H1 (cell line): ENCODE measurements at regions not wholly inside any gene's neighbourhood (a gene's known extent, or its start where the extent isn't known, plus 50 kb on each side); places are given as distances from the start of the nearest gene placed in this dataset.

Experiments used
- CTCF ChIA-PET: fragments of 300-600 bp; sonication (Branson Sonifier 250); formaldehyde crosslinking; loops from one replicate; lab custom pipeline; 2021; ENCODE audit not compliant: partially characterized antibody; lab: Charles Lee
- POLR2A ChIA-PET: fragments of 300-600 bp; sonication (Branson Sonifier 250); formaldehyde crosslinking; loops from one replicate; lab custom pipeline; 2021; ENCODE audit warnings: inconsistent platforms; ENCODE audit not compliant: partially characterized antibody; lab: Charles Lee
- DNase-seq, 2 experiments: peaks; one replicate each; pipeline versions ENCODE4 v3.0.0 to v3.0.0-alpha.2; 2010 to 2022; ENCODE audit warnings: low spot score in 2 of 2, low read depth in 1 of 2, mixed read lengths in 1 of 2
- FAIRE-seq: peaks from 2 replicates; lab custom pipeline; 2011; peaks lifted over from hg19 to GRCh38; lab: Jason Lieb, UNC
- H2AFZ ChIP-seq: 2 replicates; pipeline ENCODE4 v1.8.1; 2012; ENCODE audit warnings: low read length, inconsistent platforms
- H2AK5ac ChIP-seq: 2 replicates; pipeline ENCODE4 v1.6.1; 2013; ENCODE audit warnings: low read depth, low read length
- H2BK120ac ChIP-seq: replicated peaks from 2 replicates; pipeline ENCODE3; 2013; ENCODE audit warnings: low read depth, low read length, inconsistent platforms
- H2BK12ac ChIP-seq: 2 replicates; pipeline ENCODE4 v1.6.1; 2013; ENCODE audit warnings: low read depth, low read length
- H2BK15ac ChIP-seq: 2 replicates; pipeline ENCODE4 v1.6.1; 2013; ENCODE audit warnings: low read length
- H2BK20ac ChIP-seq: 2 replicates; pipeline ENCODE4 v1.6.1; 2013; ENCODE audit warnings: low read length
- H2BK5ac ChIP-seq: 2 replicates; pipeline ENCODE4 v1.6.1; 2013; ENCODE audit warnings: low read depth, low read length
- H3K14ac ChIP-seq: 2 replicates; pipeline ENCODE4 v1.6.1; 2013; ENCODE audit warnings: inconsistent platforms; ENCODE audit not compliant: insufficient read length
- H3K18ac ChIP-seq: 2 replicates; pipeline ENCODE4 v1.6.1; 2013; ENCODE audit warnings: low read length; ENCODE audit errors: extremely low read depth
- H3K23ac ChIP-seq: 2 replicates; pipeline ENCODE4 v1.6.1; 2013; ENCODE audit warnings: inconsistent platforms; ENCODE audit not compliant: insufficient read length
- H3K23me2 ChIP-seq: 2 replicates; pipeline ENCODE4 v1.6.1; 2013; ENCODE audit warnings: low read depth, low read length
- H3K27ac ChIP-seq: 2 replicates; pipeline ENCODE4 v1.6.1; 2011; ENCODE audit warnings: low read depth, low read length, inconsistent platforms
- H3K27me3 ChIP-seq, 4 experiments: replicated peaks in 1 of 4; 1 replicate in 1 of 4; 2 replicates in 3 of 4; pipeline versions ENCODE4 v1.6.1 to v1.8.1; 2011 to 2013; ENCODE audit warnings: low read length in 3 of 4, mild to moderate bottlenecking in 3 of 4, inconsistent platforms in 2 of 4, mixed read lengths in 2 of 4, moderate library complexity in 1 of 4; ENCODE audit not compliant: control insufficient read depth in 3 of 4, insufficient read depth in 3 of 4; ENCODE audit errors: extremely low read depth in 1 of 4
- H3K36me3 ChIP-seq, 4 experiments: 2 replicates each; pipeline versions ENCODE4 v1.6.1 to v1.8.1; 2011 to 2013; ENCODE audit warnings: mild to moderate bottlenecking in 4 of 4, low read length in 3 of 4, moderate library complexity in 2 of 4, control low read depth in 1 of 4, inconsistent platforms in 1 of 4; ENCODE audit not compliant: insufficient read depth in 4 of 4, control insufficient read depth in 2 of 4
- H3K4ac ChIP-seq: replicated peaks from 2 replicates; pipeline ENCODE3; 2013; ENCODE audit warnings: low read length, low read depth, mixed read lengths, inconsistent platforms; ENCODE audit not compliant: insufficient read length
- H3K4me1 ChIP-seq, 4 experiments: replicated peaks in 1 of 4; 1 replicate in 1 of 4; 2 replicates in 3 of 4; pipeline versions ENCODE4 v1.6.1 to v1.8.1; 2011 to 2013; ENCODE audit warnings: low read length in 3 of 4, inconsistent platforms in 2 of 4, mixed read lengths in 1 of 4; ENCODE audit not compliant: insufficient read depth in 4 of 4, control insufficient read depth in 3 of 4
- H3K4me2 ChIP-seq, 2 experiments: 2 replicates each; pipeline versions ENCODE4 v1.6.1 to v1.8.1; 2011 to 2013; ENCODE audit warnings: low read depth in 2 of 2, low read length in 2 of 2, control low read depth in 1 of 2, inconsistent platforms in 1 of 2, mild to moderate bottlenecking in 1 of 2; ENCODE audit not compliant: insufficient read depth in 1 of 2
- H3K4me3 ChIP-seq, 4 experiments: fragments of 200-600, 300-600 bp in 1 of 4; sonication (generic), shearing (Covaris generic), sonication (Bioruptor Twin) in 1 of 4; 2 replicates each; pipeline versions ENCODE4 v1.5.1 to v1.8.1; 2011 to 2016; ENCODE audit warnings: low read length in 4 of 4, low read depth in 3 of 4, control low read depth in 2 of 4, inconsistent platforms in 2 of 4, mild to moderate bottlenecking in 2 of 4, mixed read lengths in 1 of 4, moderate library complexity in 1 of 4; ENCODE audit not compliant: insufficient read depth in 2 of 4; ENCODE audit errors: extremely low read depth in 1 of 4
- H3K56ac ChIP-seq: replicated peaks from 2 replicates; pipeline ENCODE3; 2013; ENCODE audit warnings: low read depth, mild to moderate bottlenecking, mixed read lengths, low read length, inconsistent platforms; ENCODE audit not compliant: insufficient read length
- H3K79me1 ChIP-seq: 2 replicates; pipeline ENCODE4 v1.6.1; 2013; ENCODE audit warnings: low read depth, low read length, control low read depth
- H3K79me2 ChIP-seq, 2 experiments: 2 replicates each; pipeline versions ENCODE4 v1.6.1 to v1.8.1; 2012 to 2013; ENCODE audit warnings: low read length in 2 of 2, mild to moderate bottlenecking in 2 of 2, inconsistent platforms in 1 of 2; ENCODE audit not compliant: insufficient read depth in 2 of 2, control insufficient read depth in 1 of 2
- H3K9ac ChIP-seq, 4 experiments: replicated peaks in 1 of 4; 1 replicate in 1 of 4; 2 replicates in 3 of 4; pipeline versions ENCODE4 v1.6.1 to v1.8.1; 2011 to 2013; ENCODE audit warnings: low read depth in 3 of 4, low read length in 3 of 4, control low read depth in 2 of 4, mild to moderate bottlenecking in 2 of 4, moderate library complexity in 2 of 4, inconsistent platforms in 1 of 4; ENCODE audit errors: extremely low read depth in 1 of 4
- H3K9me3 ChIP-seq, 2 experiments: 2 replicates each; pipeline versions ENCODE4 v1.6.1 to v1.8.1; 2012 to 2013; ENCODE audit warnings: mild to moderate bottlenecking in 2 of 2, moderate library complexity in 2 of 2, control low read depth in 1 of 2, inconsistent platforms in 1 of 2, low read depth in 1 of 2, low read length in 1 of 2, mixed read lengths in 1 of 2; ENCODE audit not compliant: insufficient read depth in 2 of 2
- H4K20me1 ChIP-seq, 2 experiments: replicated peaks in 1 of 2; 2 replicates each; pipeline versions ENCODE3 to v1.8.1; 2011 to 2013; ENCODE audit warnings: inconsistent platforms in 2 of 2, low read length in 2 of 2, mild to moderate bottlenecking in 1 of 2; ENCODE audit not compliant: insufficient read depth in 2 of 2, control insufficient read depth in 1 of 2
- H4K5ac ChIP-seq: 2 replicates; pipeline ENCODE4 v1.6.1; 2013; ENCODE audit warnings: low read length, low read depth, mixed read lengths, inconsistent platforms; ENCODE audit not compliant: insufficient read length
- H4K8ac ChIP-seq: 2 replicates; pipeline ENCODE4 v1.8.0; 2013; ENCODE audit warnings: mild to moderate bottlenecking, moderate library complexity, low read length, inconsistent platforms; ENCODE audit not compliant: insufficient read depth; ENCODE audit errors: extremely low read depth
- H4K91ac ChIP-seq: replicated peaks from 2 replicates; pipeline ENCODE3; 2013; ENCODE audit warnings: low read length, mixed read lengths, inconsistent platforms; ENCODE audit not compliant: insufficient read length
- CEBPB ChIP-seq: IDR thresholded peaks from 2 replicates; pipeline ENCODE4 v1.6.1; 2012; ENCODE audit warnings: low read depth, low read length
- JUND ChIP-seq: IDR thresholded peaks from 2 replicates; pipeline ENCODE4 v1.6.1; 2011; ENCODE audit warnings: mild to moderate bottlenecking, improper control_type of control experiment, low read length
- KDM5A ChIP-seq: fragments of 200-600 bp; IDR thresholded peaks from 2 replicates; pipeline ENCODE4 v1.7.1; 2012; ENCODE audit warnings: mild to moderate bottlenecking, low read length, inconsistent platforms, mixed read lengths
- WGBS, 2 experiments: shearing (Covaris generic) in 1 of 2; methylation state at CpG; one replicate each; pipeline versions ENCODE4 v1.1.6 to v1.1.7; 2013 to 2015; ENCODE audit warnings: low lambda C conversion rate in 2 of 2, mixed read lengths in 2 of 2, inconsistent platforms in 1 of 2, low coverage in 1 of 2, missing lambda C conversion rate in 1 of 2; ENCODE audit not compliant: insufficient replicate concordance in 2 of 2, insufficient coverage in 1 of 2, insufficient read length in 1 of 2; ENCODE audit errors: extremely low coverage in 1 of 2, missing lambda C conversion rate in 1 of 2; 5-methylcytosine and 5-hydroxymethylcytosine counted together
- TF ChIP-seq, protein P1 (sequence below): IDR thresholded peaks from 2 replicates; pipeline ENCODE4 v1.6.1; 2012; ENCODE audit warnings: inconsistent platforms
- TF ChIP-seq, protein P2 (sequence below), 3 experiments: IDR thresholded peaks; 1 replicate in 2 of 3; 2 replicates in 1 of 3; pipeline versions ENCODE4 v1.5.1 to v1.6.1; 2011; ENCODE audit warnings: low read length in 3 of 3, mild to moderate bottlenecking in 3 of 3, inconsistent platforms in 2 of 3, low read depth in 1 of 3, moderate library complexity in 1 of 3; ENCODE audit not compliant: insufficient read depth in 1 of 3; ENCODE audit errors: control extremely low read depth in 1 of 3

DNA sequence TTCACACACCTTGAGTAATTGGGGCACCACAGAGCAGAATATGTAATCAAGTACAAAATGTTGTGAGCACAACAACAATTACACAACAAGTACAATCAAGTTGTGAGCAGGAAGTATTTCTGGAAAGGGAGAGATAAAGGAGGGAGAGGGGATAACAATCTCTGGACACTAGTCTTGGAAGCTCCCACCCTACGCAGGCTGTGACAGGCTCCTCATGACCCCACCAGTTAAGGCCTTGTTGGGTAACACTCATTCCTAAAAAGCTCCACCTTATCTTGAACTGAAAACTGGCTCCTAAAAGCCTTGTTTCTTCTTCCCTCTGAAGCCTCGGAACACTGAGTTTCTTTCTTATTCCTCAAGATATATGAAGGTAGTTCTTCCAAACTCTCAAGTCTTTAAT lies 806.0 kb downstream of the UQCRFS1 start:
- H2AFZ ChIP-seq, result no peak overlapping the region
- no peak overlapping the region for H4K5ac ChIP-seq
- ChIA-PET POLR2A (no interaction called here), CTCF (interaction anchor here (1.2 to 1.5 kb wide), 2 partner anchors 9 to 13 kb away, joined by 3 to 4 read pairs; no protein-coding TSS in a partner anchor)
- H3K27ac ChIP-seq, result no peak overlapping the region
- no peak overlapping the region for H2BK15ac ChIP-seq
- H2BK5ac ChIP-seq, result no peak overlapping the region
- H4K8ac ChIP-seq, result no peak overlapping the region
- no peak overlapping the region for H3K4me2 ChIP-seq
- no peak overlapping the region for H2BK20ac ChIP-seq
- no peaks in the 10 kb centered on the region for H3K79me1 ChIP-seq
- FAIRE-seq, result no peak
- no peaks in the 10 kb centered on the region for H4K20me1 ChIP-seq
- TF ChIP-seq, protein P1, sequence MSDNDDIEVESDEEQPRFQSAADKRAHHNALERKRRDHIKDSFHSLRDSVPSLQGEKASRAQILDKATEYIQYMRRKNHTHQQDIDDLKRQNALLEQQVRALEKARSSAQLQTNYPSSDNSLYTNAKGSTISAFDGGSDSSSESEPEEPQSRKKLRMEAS, result no peak
- TF ChIP-seq JUND (no peak), KDM5A (no peak), CEBPB (no peak)
- TF ChIP-seq, protein P2, sequence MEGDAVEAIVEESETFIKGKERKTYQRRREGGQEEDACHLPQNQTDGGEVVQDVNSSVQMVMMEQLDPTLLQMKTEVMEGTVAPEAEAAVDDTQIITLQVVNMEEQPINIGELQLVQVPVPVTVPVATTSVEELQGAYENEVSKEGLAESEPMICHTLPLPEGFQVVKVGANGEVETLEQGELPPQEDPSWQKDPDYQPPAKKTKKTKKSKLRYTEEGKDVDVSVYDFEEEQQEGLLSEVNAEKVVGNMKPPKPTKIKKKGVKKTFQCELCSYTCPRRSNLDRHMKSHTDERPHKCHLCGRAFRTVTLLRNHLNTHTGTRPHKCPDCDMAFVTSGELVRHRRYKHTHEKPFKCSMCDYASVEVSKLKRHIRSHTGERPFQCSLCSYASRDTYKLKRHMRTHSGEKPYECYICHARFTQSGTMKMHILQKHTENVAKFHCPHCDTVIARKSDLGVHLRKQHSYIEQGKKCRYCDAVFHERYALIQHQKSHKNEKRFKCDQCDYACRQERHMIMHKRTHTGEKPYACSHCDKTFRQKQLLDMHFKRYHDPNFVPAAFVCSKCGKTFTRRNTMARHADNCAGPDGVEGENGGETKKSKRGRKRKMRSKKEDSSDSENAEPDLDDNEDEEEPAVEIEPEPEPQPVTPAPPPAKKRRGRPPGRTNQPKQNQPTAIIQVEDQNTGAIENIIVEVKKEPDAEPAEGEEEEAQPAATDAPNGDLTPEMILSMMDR (IDR thresholded peaks at IDR 0.05; ENCODE audit: control extremely low read depth in 1 of 3, insufficient read depth in 1 of 3, low read depth in 1 of 3, low read length in 3 of 3), result no peak
- TF ChIP-seq, all 59 proteins: peak for 0
- Histone ChIP-seq H4K91ac (no peak overlapping the region), H2BK120ac (no peak overlapping the region), H3K18ac (no peak overlapping the region), H3K56ac (no peak overlapping the region), H3K23me2 (no peaks in the 10 kb centered on the region), H3K4me1 (peaks cover 0 to 4% (median 2%) of the 10 kb centered on the region in 4 experiments; a peak in 2 of 7 replicates), H3K79me2 (no peaks in the 10 kb centered on the region), H3K27me3 (no peaks in the 10 kb centered on the region; a peak in 1 of 7 replicates), H2BK12ac (no peak overlapping the region), H3K9ac (no peak overlapping the region), H3K9me3 (no peaks in the 10 kb centered on the region), H3K23ac (no peak overlapping the region), H2AK5ac (no peak overlapping the region), H3K14ac (no peak overlapping the region), H3K4me3 (no peak overlapping the region), H3K4ac (no peak overlapping the region), H3K36me3 (no peaks in the 10 kb centered on the region)
- no peak for DNase-seq
- 93% methylated on average over 2 of the region's 2 CpGs; no CpG with 5 or more reads in 1 of the 2 experiments for WGBS, 2 experiments
